RPMI7951 (cell line): ENCODE measurements at regions not wholly inside any gene's neighbourhood (a gene's known extent, or its start where the extent isn't known, plus 50 kb on each side); places are given as distances from the start of the nearest gene placed in this dataset.

Experiments used
- DNase-seq: peaks from one replicate; pipeline ENCODE4 v3.0.0-alpha.2; 2012; ENCODE audit warnings: low read depth

DNA sequence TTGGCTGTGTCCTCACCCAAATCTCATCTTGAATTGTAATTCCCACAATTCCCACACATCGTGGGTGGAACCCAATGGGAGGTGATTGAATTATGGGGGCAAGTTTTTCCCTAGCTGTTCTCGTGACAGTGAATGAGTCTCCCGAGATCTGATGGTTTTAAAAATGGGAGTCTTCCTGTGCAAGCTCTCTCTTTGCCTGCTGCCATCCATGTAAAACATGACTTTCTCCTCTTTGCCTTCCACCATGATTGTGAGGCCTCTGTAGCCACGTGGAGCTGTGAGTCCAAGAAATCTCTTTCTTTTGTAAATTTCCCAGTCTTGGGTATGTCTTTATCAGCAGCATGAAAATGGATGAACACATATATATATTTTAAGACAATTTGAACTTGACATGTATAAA is 285.4 kb downstream of the BAMBI start:
- no peak for DNase-seq

DNA sequence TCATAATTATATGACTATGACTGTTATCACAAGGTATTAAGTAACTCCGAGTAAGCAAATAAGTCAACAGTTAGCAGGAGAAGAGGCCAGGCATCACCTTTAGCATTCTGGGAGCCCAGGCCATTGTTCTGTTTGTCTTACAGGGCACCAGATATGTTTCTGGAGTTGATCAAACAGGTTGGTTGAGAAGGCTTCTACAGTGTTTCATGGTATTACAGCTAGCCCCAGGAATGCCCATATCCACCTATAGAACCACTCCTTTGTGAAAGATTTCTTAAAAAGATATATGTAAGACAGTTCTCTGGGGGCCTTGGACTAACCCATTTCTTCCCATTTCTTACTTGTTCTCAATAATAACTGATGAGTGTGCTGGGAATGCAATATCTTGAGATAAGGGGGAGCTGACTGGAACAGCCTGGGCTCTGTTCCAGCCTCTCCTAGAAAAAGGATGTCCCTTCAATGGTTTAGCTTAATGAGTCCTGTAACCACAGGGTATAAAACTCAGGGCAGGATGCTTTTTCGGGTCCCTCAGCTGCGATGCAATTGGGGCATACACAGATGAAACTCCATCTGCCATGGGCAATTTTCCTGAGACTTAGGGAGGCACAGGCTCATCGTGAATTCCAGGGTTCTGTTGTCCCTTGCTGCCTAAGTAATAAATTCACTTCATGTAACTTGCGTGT is 286.4 kb downstream of the BAMBI start:
- DNase-seq, result no peak

DNA sequence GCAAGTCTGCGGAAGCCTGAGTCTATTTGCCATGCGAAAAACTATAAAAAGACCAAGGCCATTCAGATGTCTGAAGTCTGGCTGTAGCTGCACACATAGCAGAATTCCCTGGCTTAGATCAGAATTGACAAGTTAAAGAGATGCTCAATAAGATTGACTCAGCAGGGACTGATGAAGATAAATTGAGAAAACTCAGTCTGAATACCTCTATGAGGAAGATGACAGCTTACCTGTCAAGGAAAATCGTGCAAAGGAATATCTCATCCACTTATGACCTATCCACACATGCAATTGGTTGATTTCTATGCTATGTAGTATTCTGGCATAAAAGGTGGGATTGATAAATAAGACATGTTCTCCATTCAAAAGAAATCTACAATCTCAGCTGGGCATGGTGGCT is 288.6 kb downstream of the BAMBI start:
- DNase-seq, result no peak

DNA sequence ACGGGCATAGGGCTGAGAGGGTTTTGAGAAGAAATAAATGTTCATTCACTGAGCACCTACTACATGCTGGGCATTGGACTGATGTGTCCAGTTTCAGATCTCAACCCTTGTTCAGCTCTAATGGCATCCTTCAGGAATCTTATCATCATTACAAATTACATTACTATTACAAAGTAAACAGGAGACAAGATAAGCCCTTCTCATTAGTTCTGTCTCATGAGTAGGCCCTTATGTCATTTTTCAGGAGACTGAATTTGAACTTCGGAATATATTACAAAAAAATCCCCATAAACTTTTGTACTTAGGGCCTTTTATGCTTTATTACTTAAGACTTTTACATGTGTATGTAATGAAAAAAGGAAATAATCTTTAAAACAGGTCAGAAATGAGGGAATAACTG is 289.7 kb downstream of the BAMBI start:
- no peak for DNase-seq

DNA sequence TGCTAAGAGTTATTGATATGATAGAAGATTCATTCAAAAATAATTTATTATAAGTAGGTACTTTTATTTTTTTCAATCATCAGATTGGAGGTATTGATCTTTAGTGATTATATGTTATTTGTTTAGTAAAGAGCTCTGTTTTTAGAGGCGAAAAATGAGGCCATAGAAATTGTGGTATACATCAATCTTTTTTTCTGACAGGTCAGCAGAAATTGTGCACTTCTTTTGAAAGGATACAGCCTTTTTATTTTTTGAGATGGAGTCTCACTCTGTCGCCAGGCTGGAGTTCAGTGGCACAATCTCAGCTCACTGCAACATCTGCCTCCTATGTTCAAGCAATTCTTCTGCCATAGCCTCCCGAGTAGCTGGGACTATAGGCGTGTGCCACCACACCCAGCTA is 292.1 kb downstream of the BAMBI start:
- DNase-seq, result no peak

DNA sequence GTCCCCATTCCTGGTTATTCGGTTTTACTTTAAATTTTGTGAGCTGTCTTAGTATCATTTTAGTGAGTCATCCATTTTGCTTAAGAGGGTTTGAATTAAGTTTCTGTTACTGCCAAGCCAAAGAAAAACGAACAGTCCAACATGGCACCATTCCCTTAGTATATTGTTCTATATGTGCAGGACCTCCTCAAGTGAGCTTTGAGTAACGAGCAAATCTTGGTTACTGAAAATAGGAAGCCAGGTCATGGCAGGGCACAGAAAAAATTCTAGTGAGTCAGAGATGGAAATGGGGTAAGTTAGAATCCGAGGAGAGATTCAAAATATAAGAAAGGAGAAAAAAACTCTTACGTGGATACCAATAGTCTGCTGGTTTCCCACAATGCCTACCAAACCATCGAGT is 292.9 kb downstream of the BAMBI start:
- peak; percentile 23 for DNase-seq

DNA sequence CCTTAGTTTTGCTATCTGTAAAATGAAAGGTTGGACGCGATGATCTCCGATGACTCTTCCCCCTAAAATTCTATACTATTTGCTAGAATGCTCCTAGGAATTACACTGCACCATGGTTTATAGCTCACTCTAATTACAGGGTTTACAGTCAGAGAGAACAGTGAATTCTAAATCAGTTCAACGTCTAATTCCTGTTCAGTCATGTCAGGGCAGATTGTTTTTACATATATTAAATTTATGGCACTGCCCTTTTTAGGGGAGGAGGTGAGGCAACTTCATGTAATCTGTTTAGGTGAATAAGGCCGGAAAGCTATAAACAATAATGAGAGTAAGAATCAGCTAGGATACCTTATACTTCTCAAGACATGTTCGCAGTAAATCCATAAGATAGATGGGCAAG is 293.9 kb downstream of the BAMBI start:
- DNase-seq, result no peak

DNA sequence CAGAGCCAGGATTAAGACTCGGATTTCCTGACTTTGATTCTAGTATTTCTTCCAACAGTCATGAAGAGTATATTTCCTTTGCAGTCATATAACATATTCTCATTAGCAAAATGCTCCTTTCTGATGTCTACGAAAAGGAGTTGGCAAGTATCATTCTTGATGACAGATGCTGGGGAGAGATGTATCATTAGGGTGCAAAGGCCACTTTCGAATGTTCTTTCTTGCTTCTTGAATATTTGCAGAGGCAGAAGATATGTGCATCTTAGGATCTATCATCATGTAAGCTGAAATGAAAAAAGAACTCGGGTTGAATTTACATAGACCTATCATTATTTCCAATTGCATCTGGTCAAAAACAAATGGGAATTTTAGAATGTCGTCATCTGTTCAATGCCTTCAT is 294.4 kb downstream of the BAMBI start:
- no peak for DNase-seq

DNA sequence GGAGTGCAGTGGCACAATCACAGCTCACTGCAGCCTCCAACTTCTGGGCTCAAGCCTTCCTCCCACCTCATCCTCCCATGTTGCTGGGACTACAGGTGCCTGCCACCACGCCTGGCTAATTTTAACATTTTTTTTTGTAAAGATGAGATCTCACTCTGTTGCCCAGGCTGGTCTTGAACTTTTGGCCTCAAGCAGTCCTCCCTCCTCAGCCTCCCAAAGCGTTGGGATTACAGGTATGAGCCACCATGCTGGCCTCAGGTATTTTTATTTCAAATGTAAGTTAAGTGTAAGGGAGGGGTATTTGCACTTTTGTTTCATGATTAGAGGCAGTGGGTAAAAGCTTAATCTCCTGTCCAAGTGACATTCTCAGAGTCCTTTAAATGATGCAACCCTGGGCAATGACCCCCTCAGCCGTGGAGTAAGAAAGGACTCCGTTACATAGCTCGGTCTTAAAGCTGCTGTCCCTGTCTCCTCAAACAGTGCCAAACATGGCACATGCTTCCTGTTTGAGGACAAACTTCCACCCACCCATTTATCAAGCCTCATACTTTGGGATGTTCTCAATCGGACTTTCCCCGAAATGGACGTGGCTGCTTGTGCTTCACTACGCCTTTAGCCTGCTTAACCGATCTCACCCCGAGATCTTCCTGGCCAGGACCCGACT is 296.1 kb downstream of the BAMBI start:
- no peak for DNase-seq

DNA sequence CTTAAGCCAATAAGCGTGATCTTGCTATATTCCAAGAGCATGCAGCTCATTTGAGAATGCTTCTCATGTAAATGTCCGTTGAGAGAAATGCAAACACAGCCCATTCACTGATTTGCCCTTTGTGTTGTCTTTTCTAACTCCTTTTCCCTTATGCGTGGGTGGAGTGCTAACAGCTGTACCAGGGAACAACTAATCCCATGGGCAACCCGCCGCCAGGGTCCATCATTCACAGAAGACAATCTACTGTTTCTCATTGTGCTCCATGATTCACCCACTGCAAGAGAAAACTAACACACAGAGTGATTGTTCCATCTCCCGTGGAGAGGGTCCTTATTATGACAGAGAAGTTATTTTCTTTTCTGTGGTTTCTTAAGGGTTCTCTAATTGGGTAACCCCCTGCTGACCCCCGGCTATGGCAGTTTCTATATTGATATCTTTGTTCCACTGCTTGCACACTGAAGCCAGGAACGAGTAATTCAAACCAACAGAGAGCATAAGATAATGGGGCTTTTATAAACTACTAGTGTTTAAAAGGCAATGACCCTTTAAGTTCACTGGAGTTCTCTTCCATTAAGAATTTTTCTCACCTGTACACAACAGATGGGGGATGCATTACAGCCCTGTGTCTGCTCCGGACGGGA is 298.7 kb downstream of the BAMBI start:
- DNase-seq, result peak; percentile 65

DNA sequence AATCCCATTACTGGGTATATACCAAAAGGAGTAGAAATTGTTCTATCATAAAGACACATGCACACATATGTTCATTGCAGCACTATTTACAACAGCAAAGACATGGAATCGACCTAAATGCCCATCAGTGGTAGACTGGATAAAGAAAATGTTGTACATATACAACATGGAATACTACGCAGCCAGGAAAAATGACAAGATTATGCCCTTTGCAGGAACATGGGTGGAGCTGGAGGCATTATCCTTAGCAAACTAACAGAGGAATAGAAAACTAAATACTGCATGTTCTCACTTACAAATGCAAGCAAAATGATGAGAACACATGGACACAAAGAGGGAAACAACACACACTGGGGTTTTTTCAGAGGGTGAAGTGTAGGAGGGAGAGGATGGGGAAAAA is 300.2 kb downstream of the BAMBI start:
- no peak for DNase-seq

DNA sequence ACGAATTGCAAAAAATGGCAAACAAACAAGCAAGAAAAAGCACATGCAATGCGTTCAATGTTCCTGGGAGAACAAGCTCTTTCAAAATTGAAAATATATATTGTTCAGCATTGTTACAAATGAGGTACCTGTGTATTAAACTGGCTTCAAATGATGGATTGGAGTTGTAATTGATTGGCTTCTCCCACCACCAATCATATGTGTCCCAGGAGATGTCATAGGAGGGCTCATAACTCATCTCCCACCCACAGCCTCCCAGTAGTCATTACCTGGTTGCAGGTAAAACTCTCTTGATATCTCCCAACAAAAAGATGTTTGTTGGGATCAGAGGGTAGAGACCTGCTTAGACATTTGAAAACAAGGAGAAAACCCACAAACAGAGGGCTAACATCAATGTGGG is 302.9 kb downstream of the BAMBI start:
- DNase-seq, result no peak

DNA sequence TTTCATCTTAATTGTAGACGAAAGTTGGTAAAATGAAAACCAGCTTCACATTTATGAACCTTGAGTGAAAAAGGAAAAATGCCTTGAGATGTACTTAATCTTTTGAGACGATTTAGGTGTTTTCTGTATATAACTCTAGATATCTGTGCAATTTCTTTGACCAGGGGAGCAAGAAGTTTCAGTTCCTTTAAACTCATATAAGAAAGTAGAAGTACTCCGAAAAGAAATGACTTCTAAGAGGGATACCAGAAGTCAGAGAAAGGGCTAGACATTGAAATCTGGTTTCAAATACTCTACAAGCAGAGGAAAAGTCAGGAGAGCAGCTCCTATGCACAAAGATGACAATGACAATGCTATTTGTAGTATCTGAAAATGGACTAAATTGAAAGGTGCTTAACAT is 303.7 kb downstream of the BAMBI start:
- no peak for DNase-seq

DNA sequence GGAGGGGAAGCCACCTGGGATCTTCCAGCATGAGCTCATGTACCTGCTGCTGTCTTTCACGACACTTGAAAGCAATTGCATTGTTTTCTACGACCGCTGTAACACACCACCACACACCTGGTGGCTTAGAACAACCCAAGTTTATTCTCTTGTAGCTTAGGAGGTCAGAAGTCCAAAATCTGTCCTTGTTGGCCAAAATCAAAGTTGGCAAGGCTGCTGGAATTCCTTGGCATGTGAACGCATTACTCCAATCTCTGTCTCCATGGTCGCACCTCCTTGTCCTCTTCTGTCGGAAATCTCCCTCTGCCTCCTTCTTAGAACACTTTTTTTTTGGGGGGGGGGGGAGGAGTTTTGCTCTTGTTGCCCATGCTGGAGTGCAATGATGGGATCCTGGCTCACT is 305.7 kb downstream of the BAMBI start:
- DNase-seq, result no peak

DNA sequence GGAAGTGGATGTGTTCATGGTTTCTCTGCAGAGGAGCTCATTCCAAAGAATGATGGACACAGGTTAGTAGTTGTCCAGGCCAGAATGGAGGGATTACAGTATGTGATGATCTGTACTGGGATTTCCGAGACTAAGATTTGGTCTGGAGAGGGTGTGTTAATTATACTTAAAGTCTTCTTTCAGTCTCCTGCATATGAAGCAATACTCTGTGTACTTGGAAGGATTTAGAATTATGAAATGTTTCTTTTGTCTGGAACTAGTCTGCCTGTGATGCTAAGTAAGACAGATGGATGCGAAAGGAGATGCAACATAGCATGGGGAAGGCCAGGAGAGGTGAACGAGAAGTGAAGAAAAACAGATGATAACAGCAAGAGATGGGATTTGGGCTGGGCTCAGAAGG is 305.1 kb upstream of the LYZL1 start:
- no peak for DNase-seq

DNA sequence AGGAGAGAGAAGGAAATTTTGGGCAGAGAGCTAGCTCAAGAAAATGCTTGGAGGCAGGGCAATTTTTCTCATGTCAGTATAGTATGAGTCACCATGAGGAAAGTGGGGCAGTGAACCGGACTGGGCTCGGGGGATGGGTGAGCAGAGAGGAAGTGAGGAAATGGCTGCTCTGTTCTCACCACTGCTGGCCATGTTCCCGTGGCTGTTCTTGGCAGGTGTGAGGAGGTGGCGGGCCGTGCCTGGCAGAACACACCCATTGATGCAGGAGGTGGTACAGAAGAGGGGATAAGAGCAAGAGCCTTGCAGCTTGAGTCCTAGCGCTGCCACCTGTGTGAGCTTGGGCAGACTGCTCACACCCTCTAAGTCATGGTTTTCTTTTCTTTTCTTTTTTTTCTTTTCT is 304.4 kb upstream of the LYZL1 start:
- peak; percentile 86 for DNase-seq

DNA sequence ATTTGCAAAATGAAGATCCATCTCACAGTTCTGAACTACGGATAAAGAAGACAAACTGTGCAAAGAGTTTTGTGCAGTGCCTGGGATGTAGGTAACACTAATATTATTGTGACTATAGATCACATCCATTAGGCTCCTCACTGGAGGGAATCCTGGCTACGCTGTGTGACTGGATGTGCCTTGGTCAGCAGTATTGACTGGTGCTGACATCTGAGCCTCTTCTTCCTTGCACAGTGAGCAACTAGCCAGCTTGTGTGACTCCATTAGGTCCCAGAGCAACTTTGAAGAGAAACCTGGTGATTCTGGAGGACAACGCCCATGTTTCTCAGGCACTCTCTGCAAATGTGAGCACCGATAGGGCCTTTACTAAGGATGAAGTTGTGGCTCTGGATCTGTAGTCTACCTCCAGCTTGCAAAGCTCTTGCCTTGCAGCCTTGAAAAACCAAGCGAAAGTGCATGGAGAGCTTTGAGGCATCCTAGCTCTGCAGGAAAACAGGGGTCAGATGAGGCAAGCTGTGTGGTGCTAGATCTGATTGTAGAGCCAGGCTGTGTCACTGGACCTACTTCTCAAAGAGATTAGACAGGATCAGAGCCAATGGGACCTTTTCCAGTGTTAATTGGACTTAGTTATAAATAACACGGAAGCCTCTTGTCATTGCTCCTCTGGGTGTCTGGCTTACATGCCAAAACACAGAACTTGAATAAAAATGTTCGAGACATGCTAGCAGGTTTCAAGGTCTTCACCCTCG is 303.6 kb upstream of the LYZL1 start:
- DNase-seq, result no peak

DNA sequence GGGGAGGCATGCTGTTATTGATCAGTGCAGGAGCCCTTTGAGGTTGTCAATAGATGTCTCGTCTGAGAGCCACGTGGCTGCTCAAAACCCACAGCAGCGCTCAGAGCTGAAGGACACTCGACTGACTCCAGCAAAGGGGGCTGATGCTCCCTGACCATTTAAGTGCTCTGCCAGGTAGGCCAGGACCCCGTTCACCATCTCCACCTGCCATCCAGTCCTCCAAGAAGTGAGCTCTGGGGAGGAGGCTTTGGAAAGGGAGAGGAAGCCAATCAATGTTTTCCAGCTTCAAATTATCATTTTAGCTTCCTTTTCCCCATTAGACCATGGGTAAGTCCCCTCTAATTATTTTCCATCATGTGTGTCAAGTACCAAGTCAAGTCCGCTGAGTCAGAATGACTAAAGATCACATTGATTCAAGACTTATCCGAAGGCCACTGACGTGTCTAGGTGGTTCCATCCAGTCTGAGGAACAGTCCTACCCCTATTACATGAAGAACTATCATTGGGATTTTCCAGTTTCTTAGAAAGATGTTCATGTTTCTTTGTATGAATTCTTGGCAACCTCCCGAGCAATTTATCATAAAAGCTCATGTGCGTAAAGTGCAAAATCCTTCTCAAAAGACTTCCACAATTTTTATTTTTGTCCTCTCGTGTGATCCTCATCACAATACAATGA is 302.6 kb upstream of the LYZL1 start:
- peak; percentile 70 for DNase-seq

DNA sequence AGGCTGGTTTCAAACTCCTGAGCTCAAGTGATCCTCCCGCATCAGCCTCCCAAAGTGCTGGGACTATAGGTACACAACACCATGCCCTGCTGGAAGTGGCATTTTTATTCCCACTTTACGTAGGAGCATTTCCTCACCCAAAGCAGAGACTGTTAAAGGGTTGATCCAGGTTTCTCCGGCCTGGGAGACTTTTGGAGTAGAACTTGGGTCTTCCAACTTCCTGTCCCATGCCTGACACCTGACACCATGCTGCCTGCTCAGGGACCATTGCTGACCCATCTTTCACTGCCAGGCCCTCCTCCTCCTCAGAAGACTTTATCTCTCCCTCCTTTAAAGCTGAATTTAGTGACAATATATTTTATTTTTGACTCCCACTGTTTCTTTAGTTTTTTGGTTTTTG is 302.0 kb upstream of the LYZL1 start:
- DNase-seq, result no peak

DNA sequence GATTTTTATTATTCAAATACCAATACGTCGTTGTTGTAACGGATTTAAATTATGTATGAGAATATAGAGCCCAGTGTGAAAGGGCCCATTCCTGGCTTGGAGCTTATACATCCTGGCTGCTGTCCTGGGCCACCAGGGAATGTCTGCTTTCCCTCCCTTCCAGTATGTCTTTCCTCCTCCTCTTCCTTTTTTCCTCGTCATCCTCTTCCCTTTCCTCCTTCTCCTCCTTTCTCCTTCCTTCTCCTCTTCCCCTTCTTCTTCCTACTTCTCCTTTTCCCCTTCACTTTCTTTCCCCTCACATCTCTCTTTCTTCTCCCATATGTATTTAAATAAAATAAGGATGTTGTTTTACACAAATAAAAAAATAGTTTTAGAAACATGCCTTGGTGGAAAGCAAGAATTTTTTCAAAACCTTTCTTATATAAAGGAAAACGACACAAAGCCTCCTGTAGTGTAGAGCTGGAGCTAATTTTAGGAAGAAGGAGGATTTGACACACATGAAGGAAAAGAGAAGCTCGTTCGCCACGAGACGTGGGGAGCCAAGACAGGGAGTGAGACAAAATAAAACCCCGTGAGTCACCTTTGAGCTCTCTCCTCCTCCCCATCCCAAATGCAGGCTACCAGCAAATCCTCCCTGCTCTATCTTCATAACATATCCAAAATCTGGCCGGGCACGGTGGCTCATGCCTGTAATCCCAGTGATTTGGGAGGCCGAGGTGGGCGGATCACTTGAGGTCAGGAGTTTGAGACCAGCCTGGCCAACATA is 301.1 kb upstream of the LYZL1 start:
- no peak for DNase-seq

DNA sequence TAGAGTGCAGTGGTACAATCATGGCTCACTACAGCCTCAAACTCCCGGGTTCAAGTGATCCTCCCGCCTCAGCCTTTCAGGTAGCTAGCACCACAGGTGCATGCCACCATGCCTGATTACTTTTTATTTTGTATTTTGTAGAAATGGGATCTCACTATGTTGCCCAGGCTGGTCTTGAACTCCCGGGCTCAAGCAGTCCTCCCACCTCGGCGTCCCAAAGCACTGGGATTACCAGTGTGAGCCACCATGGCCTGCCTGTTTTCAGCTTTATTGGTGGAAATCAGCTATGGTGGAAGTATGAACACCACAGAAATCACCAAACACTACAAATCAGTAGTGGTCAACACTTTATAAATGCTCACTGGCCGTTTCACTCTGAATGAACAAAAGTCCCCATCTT is 299.9 kb upstream of the LYZL1 start:
- no peak for DNase-seq
